Frontal cortex (tissue), 3 donors: ENCODE measurements at regions not wholly inside any gene's neighbourhood (a gene's known extent, or its start where the extent isn't known, plus 50 kb on each side); places are given as distances from the start of the nearest gene placed in this dataset.

Source experiments
- DNase-seq, 2 donors: peaks; one replicate each; pipeline ENCODE4 v3.0.0; 2012; ENCODE audit warnings: low spot score in 2 of 2
- FAIRE-seq: peaks from 2 replicates; lab custom pipeline; 2012; peaks lifted over from hg19 to GRCh38; lab: Jason Lieb, UNC
- donor health status: control.
- donor health status: control.
- donor health status: control.

DNA sequence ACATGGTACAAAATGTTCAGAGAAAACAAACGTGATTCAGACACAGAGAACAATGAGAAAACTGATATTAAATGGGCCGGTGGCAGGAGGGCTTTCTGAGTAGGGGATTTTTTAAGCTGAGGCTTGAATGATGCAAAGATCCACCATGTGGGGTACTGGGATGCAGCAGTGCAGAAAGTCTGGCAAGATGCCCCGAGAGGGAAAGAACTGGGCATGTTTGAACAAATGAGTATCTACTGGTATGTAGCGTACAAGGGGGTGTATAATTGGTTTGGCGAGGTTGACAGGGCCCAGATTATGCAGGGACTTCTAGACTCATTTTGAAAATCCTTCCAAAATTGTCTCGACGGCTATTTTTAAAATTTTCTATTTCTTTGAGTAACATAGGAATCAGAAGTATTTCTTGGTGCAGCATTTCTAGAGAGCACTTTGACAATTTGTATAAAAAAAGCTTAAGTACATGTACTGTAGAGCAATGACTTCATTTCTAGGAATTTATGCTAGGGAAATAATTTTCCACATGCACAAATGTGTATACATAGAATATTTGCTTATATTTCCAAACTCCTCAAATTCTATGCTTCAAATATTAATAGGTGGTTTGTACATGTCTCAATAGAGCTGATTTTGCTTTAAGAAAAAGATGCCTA is 119.6 kb upstream of the DOK5 start:
- no peak for FAIRE-seq
- no peak for DNase-seq

DNA sequence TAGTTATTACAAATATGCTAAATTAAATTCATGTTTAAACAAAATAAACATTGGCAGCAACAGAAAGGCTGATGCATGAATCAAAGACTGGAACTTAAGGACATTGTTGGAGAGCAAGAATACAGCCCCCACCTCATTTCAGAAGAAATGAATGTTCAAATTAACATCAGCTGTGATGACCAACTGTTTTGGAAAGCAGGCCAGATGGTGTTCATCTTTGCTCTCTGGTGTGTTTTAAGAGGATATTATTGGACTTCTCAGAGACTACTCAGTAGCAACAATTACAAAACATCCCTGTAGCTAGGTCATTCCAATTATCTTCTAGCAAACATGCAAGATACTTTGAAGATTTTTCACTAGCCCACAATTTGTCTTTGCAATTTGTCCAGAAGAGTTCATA is 118.6 kb upstream of the DOK5 start:
- DNase-seq (no peak), FAIRE-seq (no peak)

DNA sequence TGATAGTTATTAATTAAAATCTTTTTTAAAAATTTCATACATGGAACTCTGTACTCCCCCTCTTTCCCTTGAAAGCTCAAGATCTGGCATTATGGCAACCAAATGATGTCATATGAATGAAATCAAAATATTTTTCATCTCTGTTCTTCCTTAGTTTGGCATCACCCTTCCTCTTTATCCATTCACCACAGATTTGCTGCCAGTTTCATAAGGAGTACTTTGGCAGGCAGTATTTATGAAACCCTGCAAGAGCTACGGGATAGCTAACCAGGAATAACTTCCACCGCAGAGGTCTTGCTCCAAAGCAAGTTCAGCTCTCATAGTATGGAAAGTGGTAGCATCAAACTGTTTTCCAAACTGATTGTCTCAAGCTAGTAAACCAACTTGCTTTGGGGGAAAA is 113.9 kb upstream of the DOK5 start:
- FAIRE-seq (no peak), DNase-seq (no peak)

GRCh38 chr20:54362283-54362682 is 113.1 kb upstream of the DOK5 start:
- no peak for DNase-seq
- FAIRE-seq = no peak

DNA sequence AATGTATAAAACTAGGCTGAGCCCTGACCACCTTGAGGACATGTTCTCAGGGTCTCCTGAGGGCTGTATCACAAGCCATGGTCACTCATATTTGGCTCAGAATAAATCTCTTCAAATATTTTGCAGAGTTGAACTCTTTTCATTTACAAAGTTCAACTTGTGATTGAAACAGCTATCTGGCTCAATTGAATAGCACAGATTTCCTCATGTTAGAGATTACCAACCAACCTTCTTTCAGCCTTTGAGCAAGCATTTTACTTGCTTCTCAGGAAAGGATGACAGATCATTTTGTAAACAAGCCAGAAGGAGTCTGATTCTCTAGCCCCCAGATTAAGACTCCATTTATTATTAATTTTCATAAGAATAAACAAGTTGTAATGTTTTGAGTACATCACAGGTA is 111.0 kb upstream of the DOK5 start:
- no peak for FAIRE-seq
- DNase-seq = no peak

GRCh38 chr20:54364919-54365318 is 110.5 kb upstream of the DOK5 start:
- FAIRE-seq (no peak), DNase-seq (no peak)

DNA sequence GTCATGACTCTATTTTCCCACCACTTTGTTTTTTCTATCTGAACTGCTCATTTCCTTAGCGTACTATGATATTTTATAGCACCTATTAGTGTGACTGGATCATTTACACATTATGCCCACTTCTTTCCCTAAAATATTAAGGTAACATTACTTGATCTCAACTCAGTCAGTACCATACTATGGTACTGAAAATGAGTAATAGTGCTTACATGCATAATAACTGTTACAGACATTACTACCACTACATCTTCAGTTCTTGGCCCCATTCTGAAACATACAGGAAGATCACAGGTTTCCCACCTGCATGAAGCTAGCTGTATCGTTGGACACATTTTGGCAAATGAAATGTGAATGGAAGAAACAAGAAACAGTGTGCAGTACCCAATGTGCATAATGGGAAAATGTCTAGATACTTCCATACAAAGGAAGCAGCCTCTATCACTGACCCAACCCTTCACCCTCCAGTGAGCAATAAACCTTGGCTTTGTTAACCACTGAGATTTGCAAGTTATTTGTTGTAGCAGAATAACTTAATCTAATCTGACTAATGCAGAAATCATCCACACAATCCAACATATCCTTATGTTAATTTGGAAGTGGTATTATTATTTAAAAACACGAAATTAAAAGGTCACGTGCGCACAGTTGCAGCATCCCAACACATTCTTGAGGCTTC is 108.6 kb upstream of the DOK5 start:
- DNase-seq = no peak
- FAIRE-seq = no peak

DNA sequence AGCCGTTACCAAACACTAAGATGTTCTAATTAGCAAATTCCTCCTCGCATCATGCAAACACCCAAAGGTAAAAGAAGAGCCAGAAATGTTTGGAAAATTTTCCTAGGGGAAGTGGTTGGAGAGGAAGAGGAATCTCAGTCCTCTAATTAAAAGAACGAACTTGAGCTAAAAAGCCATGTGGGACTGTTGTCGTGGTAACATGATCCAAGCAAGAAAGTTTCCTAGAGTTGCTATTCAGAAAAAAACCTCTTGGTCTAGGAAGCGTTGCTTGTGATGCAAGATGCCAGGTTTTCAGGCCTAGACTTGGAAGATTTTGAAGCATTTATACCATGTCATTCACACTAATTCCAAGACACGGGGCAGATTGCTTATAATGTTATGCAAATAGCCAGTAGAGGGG is 106.8 kb upstream of the DOK5 start:
- DNase-seq = peak in 1 of 2 donors; percentile 4
- FAIRE-seq = no peak

- DNase-seq = no peak
- FAIRE-seq = no peak
Observed at GRCh38 chr20:54372313-54372712, 103.1 kb upstream of the DOK5 start.

- DNase-seq (no peak), FAIRE-seq (no peak)
Observed at GRCh38 chr20:54377992-54378773, 97.2 kb upstream of the DOK5 start.

GRCh38 chr20:54379893-54380584 is 95.4 kb upstream of the DOK5 start:
- DNase-seq (no peak), FAIRE-seq (no peak)

DNA sequence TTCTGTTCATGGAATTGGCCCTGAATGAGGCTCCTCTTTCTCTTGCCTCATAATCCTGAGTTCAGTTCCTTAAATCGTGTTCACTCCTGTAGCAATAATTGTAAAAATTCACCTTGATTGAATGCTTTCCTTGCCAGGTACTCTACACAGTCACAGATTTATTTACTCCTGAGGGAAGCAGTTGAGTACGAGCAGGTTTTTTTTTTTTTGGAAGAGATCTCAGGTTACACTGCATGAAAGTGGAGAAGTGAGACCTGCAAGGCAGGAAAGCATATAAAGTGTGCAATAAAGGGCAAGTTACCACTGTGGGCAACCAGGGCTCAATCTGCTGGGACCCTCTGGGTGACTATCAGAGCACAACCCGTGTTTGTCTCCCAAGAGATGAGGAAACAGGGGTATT is 93.0 kb upstream of the DOK5 start:
- FAIRE-seq (no peak), DNase-seq (no peak)

DNA sequence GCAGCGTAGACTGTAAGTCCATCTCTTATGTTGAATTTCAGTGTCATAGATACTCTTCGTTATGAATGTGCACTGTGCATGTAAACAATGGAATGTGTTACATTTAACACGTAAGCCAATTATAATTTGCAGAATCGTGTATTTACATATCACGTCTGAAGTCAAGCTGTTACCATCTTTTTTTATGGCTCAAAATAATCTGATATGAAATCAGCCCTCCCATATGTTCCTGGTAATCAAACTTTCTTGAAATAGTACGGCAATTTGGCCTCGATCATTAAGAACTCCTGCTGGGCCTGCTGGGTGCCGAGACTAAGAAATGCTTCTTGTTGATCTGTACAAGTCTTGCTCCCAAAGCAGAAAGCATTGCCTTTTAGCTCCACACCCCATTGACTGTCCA is 89.6 kb upstream of the DOK5 start:
- DNase-seq (no peak), FAIRE-seq (no peak)

- DNase-seq (no peak), FAIRE-seq (no peak)
Observed at GRCh38 chr20:54389596-54390280, 85.7 kb upstream of the DOK5 start.

DNA sequence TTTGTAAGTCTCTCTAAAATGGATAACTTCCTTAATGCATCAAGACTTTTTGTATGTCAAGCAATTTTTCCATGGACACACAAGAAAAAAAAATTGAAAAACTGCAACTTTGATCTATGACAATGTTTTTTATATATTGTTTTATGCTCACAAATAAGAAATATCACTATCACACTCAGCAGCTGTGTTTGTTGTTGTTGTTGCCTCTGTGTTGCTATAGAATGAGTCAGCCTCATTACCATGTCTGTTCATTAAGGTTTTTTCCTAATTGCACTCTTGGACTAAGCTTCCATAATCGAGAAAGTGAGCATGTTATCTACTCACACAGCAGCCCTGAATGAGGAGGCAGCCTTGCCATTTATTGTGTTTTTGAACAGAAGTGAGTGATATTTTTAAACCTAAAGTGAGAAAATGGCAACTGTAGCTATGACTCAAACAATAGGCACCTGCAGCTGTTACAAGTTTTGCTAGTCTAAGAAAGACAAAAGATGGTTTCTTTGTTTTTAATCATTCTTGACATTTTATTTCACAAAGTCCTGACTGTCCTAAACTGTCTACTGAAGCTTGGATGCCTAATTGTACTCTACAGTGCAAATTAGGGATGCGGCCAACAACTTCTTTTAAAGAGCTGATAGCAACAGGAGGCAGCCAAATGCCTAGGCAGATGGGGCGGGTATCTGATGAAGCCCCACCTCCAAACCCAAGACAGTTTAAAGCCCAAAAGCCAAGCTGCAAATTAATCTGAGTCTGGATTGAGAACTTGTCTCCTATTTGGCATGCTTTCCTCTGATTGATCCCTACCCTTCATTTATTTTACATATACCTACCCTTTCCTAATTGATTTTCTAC is 77.9 kb upstream of the DOK5 start:
- DNase-seq (no peak), FAIRE-seq (no peak)

DNA sequence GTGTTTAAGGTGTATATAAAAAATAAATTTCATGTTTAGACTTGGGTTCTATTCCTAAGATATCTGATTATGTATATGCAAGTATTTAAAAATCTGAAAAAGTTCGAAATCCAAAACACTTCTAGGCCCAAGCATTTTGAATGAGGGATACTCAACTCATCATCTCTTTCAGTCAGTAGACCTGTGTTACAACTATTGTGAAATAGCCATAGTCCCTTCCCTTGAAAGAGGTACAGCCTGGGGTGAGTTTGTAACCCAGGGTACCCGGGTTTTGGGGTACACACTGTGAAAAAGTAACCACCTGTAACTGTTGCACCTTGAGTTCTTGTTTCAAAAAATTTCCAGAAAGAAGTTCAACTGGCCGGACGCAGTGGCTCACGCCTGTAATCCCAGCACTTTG is 76.6 kb upstream of the DOK5 start:
- FAIRE-seq (no peak), DNase-seq (no peak)

GRCh38 chr20:54405540-54405939 is 69.9 kb upstream of the DOK5 start:
- no peak for FAIRE-seq
- DNase-seq = no peak

DNA sequence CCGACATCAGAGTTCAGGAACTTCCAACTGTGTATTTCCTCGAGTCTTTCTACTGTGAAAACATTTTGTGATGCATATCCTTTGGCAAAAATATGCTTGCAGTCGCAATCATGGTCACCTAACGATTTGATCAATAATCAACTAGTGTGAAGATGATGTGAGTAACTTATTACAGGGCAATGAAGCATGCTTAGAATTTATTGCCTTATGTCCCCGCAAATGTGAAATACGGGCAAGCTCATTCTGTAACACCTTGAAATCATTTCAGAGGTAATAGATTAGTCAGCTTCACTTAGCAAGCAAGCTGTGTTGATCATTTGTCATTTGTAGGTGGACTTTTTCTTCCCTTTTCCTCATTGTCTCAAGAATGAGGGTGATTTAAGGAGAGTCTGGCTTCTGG is 67.9 kb upstream of the DOK5 start:
- DNase-seq = no peak

GRCh38 chr20:54415967-54416366 is 59.4 kb upstream of the DOK5 start:
- FAIRE-seq = no peak
- DNase-seq = no peak

More for the DNA sequence above, 67.9 kb upstream of the DOK5 start:
- no peak for FAIRE-seq
